ENCODE measurements at regions not wholly inside any gene's neighbourhood (a gene's known extent, or its start where the extent isn't known, plus 50 kb on each side); places are given as distances from the start of the nearest gene placed in this dataset.

- Histone ChIP-seq H3K36me3 (ENCODE audit: control insufficient read depth, insufficient read depth, low read length) (no peaks in the 10 kb centered on the region), H3K4me3 (replicated peaks; ENCODE audit: low read depth, low read length) (no peak overlapping the region), H3K27me3 (replicated peaks; ENCODE audit: control insufficient read depth, insufficient read depth, low read length) (no peaks in the 10 kb centered on the region)
- no peak for DNase-seq (ENCODE audit: extremely low read depth, insufficient read length)
- no peak for TF ChIP-seq CTCF (IDR thresholded peaks at IDR 0.05; ENCODE audit: insufficient read depth, low read length, poor library complexity, severe bottlenecking)
Measured at GRCh38 chr15:67901922-67902321, 62.1 kb upstream of the RNU6-1 start.

GRCh38 chr15:67902579-67903009 is 62.7 kb upstream of the RNU6-1 start:
- H3K27me3 ChIP-seq (replicated peaks; ENCODE audit: control insufficient read depth, insufficient read depth, low read length): no peaks in the 10 kb centered on the region
- no peak for TF ChIP-seq CTCF (IDR thresholded peaks at IDR 0.05; ENCODE audit: insufficient read depth, low read length, poor library complexity, severe bottlenecking)
- H3K36me3 ChIP-seq (ENCODE audit: control insufficient read depth, insufficient read depth, low read length): no peaks in the 10 kb centered on the region
- DNase-seq (ENCODE audit: extremely low read depth, insufficient read length): peak; percentile 70
- peak overlapping the region; percentile 6; the same call in 1 of the 2 replicates for H3K4me3 ChIP-seq (replicated peaks; ENCODE audit: low read depth, low read length)

GRCh38 chr15:67903708-67904107 is 63.9 kb upstream of the RNU6-1 start:
- H3K36me3 ChIP-seq (ENCODE audit: control insufficient read depth, insufficient read depth, low read length): no peaks in the 10 kb centered on the region
- no peak for TF ChIP-seq CTCF (IDR thresholded peaks at IDR 0.05; ENCODE audit: insufficient read depth, low read length, poor library complexity, severe bottlenecking)
- DNase-seq (ENCODE audit: extremely low read depth, insufficient read length): no peak
- no peak overlapping the region for H3K4me3 ChIP-seq (replicated peaks; ENCODE audit: low read depth, low read length)
- H3K27me3 ChIP-seq (replicated peaks; ENCODE audit: control insufficient read depth, insufficient read depth, low read length): no peaks in the 10 kb centered on the region

- Histone ChIP-seq H3K36me3 (ENCODE audit: control insufficient read depth, insufficient read depth, low read length) (no peaks in the 10 kb centered on the region), H3K4me3 (replicated peaks; ENCODE audit: low read depth, low read length) (no peak overlapping the region), H3K27me3 (replicated peaks; ENCODE audit: control insufficient read depth, insufficient read depth, low read length) (no peaks in the 10 kb centered on the region)
- no peak for TF ChIP-seq CTCF (IDR thresholded peaks at IDR 0.05; ENCODE audit: insufficient read depth, low read length, poor library complexity, severe bottlenecking)
- no peak for DNase-seq (ENCODE audit: extremely low read depth, insufficient read length)
Measured at GRCh38 chr15:67905628-67906027, 65.8 kb upstream of the RNU6-1 start.

- Histone ChIP-seq H3K4me3 (replicated peaks; ENCODE audit: low read depth, low read length) (no peak overlapping the region), H3K27me3 (replicated peaks; ENCODE audit: control insufficient read depth, insufficient read depth, low read length) (no peaks in the 10 kb centered on the region), H3K36me3 (ENCODE audit: control insufficient read depth, insufficient read depth, low read length) (no peaks in the 10 kb centered on the region)
- no peak for DNase-seq (ENCODE audit: extremely low read depth, insufficient read length)
- TF ChIP-seq CTCF (IDR thresholded peaks at IDR 0.05; ENCODE audit: insufficient read depth, low read length, poor library complexity, severe bottlenecking): peak; percentile 15
Measured at GRCh38 chr15:67906382-67906781, 66.5 kb upstream of the RNU6-1 start.

GRCh38 chr15:67907184-67907723 is 67.4 kb upstream of the RNU6-1 start:
- no peaks in the 10 kb centered on the region for H3K27me3 ChIP-seq (replicated peaks; ENCODE audit: control insufficient read depth, insufficient read depth, low read length)
- H3K36me3 ChIP-seq (ENCODE audit: control insufficient read depth, insufficient read depth, low read length): no peaks in the 10 kb centered on the region
- no peak for TF ChIP-seq CTCF (IDR thresholded peaks at IDR 0.05; ENCODE audit: insufficient read depth, low read length, poor library complexity, severe bottlenecking)
- no peak for DNase-seq (ENCODE audit: extremely low read depth, insufficient read length)
- no peak overlapping the region for H3K4me3 ChIP-seq (replicated peaks; ENCODE audit: low read depth, low read length)

All from GM06990 (cell line).